H1 (cell line): ENCODE measurements at regions not wholly inside any gene's neighbourhood (a gene's known extent, or its start where the extent isn't known, plus 50 kb on each side); places are given as distances from the start of the nearest gene placed in this dataset.

Experiments used
- CTCF ChIA-PET: fragments of 300-600 bp; sonication (Branson Sonifier 250); formaldehyde crosslinking; loops from one replicate; lab custom pipeline; 2021; ENCODE audit not compliant: partially characterized antibody; lab: Charles Lee
- POLR2A ChIA-PET: fragments of 300-600 bp; sonication (Branson Sonifier 250); formaldehyde crosslinking; loops from one replicate; lab custom pipeline; 2021; ENCODE audit warnings: inconsistent platforms; ENCODE audit not compliant: partially characterized antibody; lab: Charles Lee
- DNase-seq, 2 experiments: peaks; one replicate each; pipeline versions ENCODE4 v3.0.0 to v3.0.0-alpha.2; 2010 to 2022; ENCODE audit warnings: low spot score in 2 of 2, low read depth in 1 of 2, mixed read lengths in 1 of 2
- FAIRE-seq: peaks from 2 replicates; lab custom pipeline; 2011; peaks lifted over from hg19 to GRCh38; lab: Jason Lieb, UNC
- H2AFZ ChIP-seq: 2 replicates; pipeline ENCODE4 v1.8.1; 2012; ENCODE audit warnings: low read length, inconsistent platforms
- H2AK5ac ChIP-seq: 2 replicates; pipeline ENCODE4 v1.6.1; 2013; ENCODE audit warnings: low read depth, low read length
- H2BK120ac ChIP-seq: replicated peaks from 2 replicates; pipeline ENCODE3; 2013; ENCODE audit warnings: low read depth, low read length, inconsistent platforms
- H2BK12ac ChIP-seq: 2 replicates; pipeline ENCODE4 v1.6.1; 2013; ENCODE audit warnings: low read depth, low read length
- H2BK15ac ChIP-seq: 2 replicates; pipeline ENCODE4 v1.6.1; 2013; ENCODE audit warnings: low read length
- H2BK20ac ChIP-seq: 2 replicates; pipeline ENCODE4 v1.6.1; 2013; ENCODE audit warnings: low read length
- H2BK5ac ChIP-seq: 2 replicates; pipeline ENCODE4 v1.6.1; 2013; ENCODE audit warnings: low read depth, low read length
- H3K14ac ChIP-seq: 2 replicates; pipeline ENCODE4 v1.6.1; 2013; ENCODE audit warnings: inconsistent platforms; ENCODE audit not compliant: insufficient read length
- H3K18ac ChIP-seq: 2 replicates; pipeline ENCODE4 v1.6.1; 2013; ENCODE audit warnings: low read length; ENCODE audit errors: extremely low read depth
- H3K23ac ChIP-seq: 2 replicates; pipeline ENCODE4 v1.6.1; 2013; ENCODE audit warnings: inconsistent platforms; ENCODE audit not compliant: insufficient read length
- H3K23me2 ChIP-seq: 2 replicates; pipeline ENCODE4 v1.6.1; 2013; ENCODE audit warnings: low read depth, low read length
- H3K27ac ChIP-seq: 2 replicates; pipeline ENCODE4 v1.6.1; 2011; ENCODE audit warnings: low read depth, low read length, inconsistent platforms
- H3K27me3 ChIP-seq, 4 experiments: replicated peaks in 1 of 4; 1 replicate in 1 of 4; 2 replicates in 3 of 4; pipeline versions ENCODE4 v1.6.1 to v1.8.1; 2011 to 2013; ENCODE audit warnings: low read length in 3 of 4, mild to moderate bottlenecking in 3 of 4, inconsistent platforms in 2 of 4, mixed read lengths in 2 of 4, moderate library complexity in 1 of 4; ENCODE audit not compliant: control insufficient read depth in 3 of 4, insufficient read depth in 3 of 4; ENCODE audit errors: extremely low read depth in 1 of 4
- H3K36me3 ChIP-seq, 4 experiments: 2 replicates each; pipeline versions ENCODE4 v1.6.1 to v1.8.1; 2011 to 2013; ENCODE audit warnings: mild to moderate bottlenecking in 4 of 4, low read length in 3 of 4, moderate library complexity in 2 of 4, control low read depth in 1 of 4, inconsistent platforms in 1 of 4; ENCODE audit not compliant: insufficient read depth in 4 of 4, control insufficient read depth in 2 of 4
- H3K4ac ChIP-seq: replicated peaks from 2 replicates; pipeline ENCODE3; 2013; ENCODE audit warnings: low read length, low read depth, mixed read lengths, inconsistent platforms; ENCODE audit not compliant: insufficient read length
- H3K4me1 ChIP-seq, 4 experiments: replicated peaks in 1 of 4; 1 replicate in 1 of 4; 2 replicates in 3 of 4; pipeline versions ENCODE4 v1.6.1 to v1.8.1; 2011 to 2013; ENCODE audit warnings: low read length in 3 of 4, inconsistent platforms in 2 of 4, mixed read lengths in 1 of 4; ENCODE audit not compliant: insufficient read depth in 4 of 4, control insufficient read depth in 3 of 4
- H3K4me2 ChIP-seq, 2 experiments: 2 replicates each; pipeline versions ENCODE4 v1.6.1 to v1.8.1; 2011 to 2013; ENCODE audit warnings: low read depth in 2 of 2, low read length in 2 of 2, control low read depth in 1 of 2, inconsistent platforms in 1 of 2, mild to moderate bottlenecking in 1 of 2; ENCODE audit not compliant: insufficient read depth in 1 of 2
- H3K4me3 ChIP-seq, 4 experiments: fragments of 200-600, 300-600 bp in 1 of 4; sonication (generic), shearing (Covaris generic), sonication (Bioruptor Twin) in 1 of 4; 2 replicates each; pipeline versions ENCODE4 v1.5.1 to v1.8.1; 2011 to 2016; ENCODE audit warnings: low read length in 4 of 4, low read depth in 3 of 4, control low read depth in 2 of 4, inconsistent platforms in 2 of 4, mild to moderate bottlenecking in 2 of 4, mixed read lengths in 1 of 4, moderate library complexity in 1 of 4; ENCODE audit not compliant: insufficient read depth in 2 of 4; ENCODE audit errors: extremely low read depth in 1 of 4
- H3K56ac ChIP-seq: replicated peaks from 2 replicates; pipeline ENCODE3; 2013; ENCODE audit warnings: low read depth, mild to moderate bottlenecking, mixed read lengths, low read length, inconsistent platforms; ENCODE audit not compliant: insufficient read length
- H3K79me1 ChIP-seq: 2 replicates; pipeline ENCODE4 v1.6.1; 2013; ENCODE audit warnings: low read depth, low read length, control low read depth
- H3K79me2 ChIP-seq, 2 experiments: 2 replicates each; pipeline versions ENCODE4 v1.6.1 to v1.8.1; 2012 to 2013; ENCODE audit warnings: low read length in 2 of 2, mild to moderate bottlenecking in 2 of 2, inconsistent platforms in 1 of 2; ENCODE audit not compliant: insufficient read depth in 2 of 2, control insufficient read depth in 1 of 2
- H3K9ac ChIP-seq, 4 experiments: replicated peaks in 1 of 4; 1 replicate in 1 of 4; 2 replicates in 3 of 4; pipeline versions ENCODE4 v1.6.1 to v1.8.1; 2011 to 2013; ENCODE audit warnings: low read depth in 3 of 4, low read length in 3 of 4, control low read depth in 2 of 4, mild to moderate bottlenecking in 2 of 4, moderate library complexity in 2 of 4, inconsistent platforms in 1 of 4; ENCODE audit errors: extremely low read depth in 1 of 4
- H3K9me3 ChIP-seq, 2 experiments: 2 replicates each; pipeline versions ENCODE4 v1.6.1 to v1.8.1; 2012 to 2013; ENCODE audit warnings: mild to moderate bottlenecking in 2 of 2, moderate library complexity in 2 of 2, control low read depth in 1 of 2, inconsistent platforms in 1 of 2, low read depth in 1 of 2, low read length in 1 of 2, mixed read lengths in 1 of 2; ENCODE audit not compliant: insufficient read depth in 2 of 2
- H4K20me1 ChIP-seq, 2 experiments: replicated peaks in 1 of 2; 2 replicates each; pipeline versions ENCODE3 to v1.8.1; 2011 to 2013; ENCODE audit warnings: inconsistent platforms in 2 of 2, low read length in 2 of 2, mild to moderate bottlenecking in 1 of 2; ENCODE audit not compliant: insufficient read depth in 2 of 2, control insufficient read depth in 1 of 2
- H4K5ac ChIP-seq: 2 replicates; pipeline ENCODE4 v1.6.1; 2013; ENCODE audit warnings: low read length, low read depth, mixed read lengths, inconsistent platforms; ENCODE audit not compliant: insufficient read length
- H4K8ac ChIP-seq: 2 replicates; pipeline ENCODE4 v1.8.0; 2013; ENCODE audit warnings: mild to moderate bottlenecking, moderate library complexity, low read length, inconsistent platforms; ENCODE audit not compliant: insufficient read depth; ENCODE audit errors: extremely low read depth
- H4K91ac ChIP-seq: replicated peaks from 2 replicates; pipeline ENCODE3; 2013; ENCODE audit warnings: low read length, mixed read lengths, inconsistent platforms; ENCODE audit not compliant: insufficient read length
- CBX8 ChIP-seq: fragments of 300-800, 300-1000 bp; sonication (generic); IDR thresholded peaks from 2 replicates; pipeline ENCODE4 v1.7.1; 2016; ENCODE audit warnings: low read depth, low read length, borderline replicate concordance
- NANOG ChIP-seq: IDR thresholded peaks from 2 replicates; pipeline ENCODE4 v1.6.1; 2011; ENCODE audit warnings: low read length, low read depth, mild to moderate bottlenecking, inconsistent platforms; ENCODE audit not compliant: insufficient read depth, poor library complexity, severe bottlenecking
- PHF8 ChIP-seq: fragments of 200-600 bp; sonication (generic); conservative IDR thresholded peaks from 2 replicates; pipeline ENCODE4 v1.7.1; 2012; ENCODE audit warnings: low read depth, mild to moderate bottlenecking, inconsistent platforms, low read length, moderate library complexity
- RNF2 ChIP-seq: fragments of 200-900, 300-1000 bp; sonication (generic); IDR thresholded peaks from 2 replicates; pipeline ENCODE4 v1.7.1; 2016; ENCODE audit warnings: borderline replicate concordance, low read depth, mild to moderate bottlenecking, antibody characterized with exemption, low read length; ENCODE audit not compliant: poor library complexity, severe bottlenecking; ENCODE audit errors: missing control alignments
- RXRA ChIP-seq: IDR thresholded peaks from 2 replicates; pipeline ENCODE4 v1.6.1; 2011; ENCODE audit warnings: low read depth, mild to moderate bottlenecking, low read length, moderate library complexity; ENCODE audit not compliant: insufficient read depth
- TCF12 ChIP-seq: IDR thresholded peaks from 2 replicates; pipeline ENCODE4 v1.6.1; 2011; ENCODE audit warnings: low read depth, mild to moderate bottlenecking, low read length
- WGBS, 2 experiments: shearing (Covaris generic) in 1 of 2; methylation state at CpG; one replicate each; pipeline versions ENCODE4 v1.1.6 to v1.1.7; 2013 to 2015; ENCODE audit warnings: low lambda C conversion rate in 2 of 2, mixed read lengths in 2 of 2, inconsistent platforms in 1 of 2, low coverage in 1 of 2, missing lambda C conversion rate in 1 of 2; ENCODE audit not compliant: insufficient replicate concordance in 2 of 2, insufficient coverage in 1 of 2, insufficient read length in 1 of 2; ENCODE audit errors: extremely low coverage in 1 of 2, missing lambda C conversion rate in 1 of 2; 5-methylcytosine and 5-hydroxymethylcytosine counted together

GRCh38 chr5:125659316-125660023 lies 763.7 kb upstream of the GRAMD2B start:
- peak overlapping the region; percentile 13 to 23; a peak in 1 of 4 replicates for H3K4me2 ChIP-seq
- no peak overlapping the region for H4K8ac ChIP-seq
- TF ChIP-seq CBX8 (no peak), RNF2 (no peak), TCF12 (0 out of 2 replicates have a peak, but pooled peaks have one; percentile 7), PHF8 (no peak), NANOG (peak; percentile 75), RXRA (peak; percentile 16; the same call in 1 of the 2 replicates)
- peaks cover 0 to 1% (median 0%) of the 10 kb centered on the region in 4 experiments; a peak in 1 of 7 replicates for H3K27me3 ChIP-seq
- no peaks in the 10 kb centered on the region for H3K79me1 ChIP-seq
- no peaks in the 10 kb centered on the region for H4K20me1 ChIP-seq
- H3K4ac ChIP-seq: no peak overlapping the region
- H3K36me3 ChIP-seq: no peaks in the 10 kb centered on the region
- no peak overlapping the region for H2BK5ac ChIP-seq
- H3K18ac ChIP-seq: no peak overlapping the region
- H2AFZ ChIP-seq: no peak overlapping the region
- H2BK12ac ChIP-seq: no peak overlapping the region
- no peak overlapping the region for H3K23ac ChIP-seq
- peaks cover 0 to 8% (median 5%) of the 10 kb centered on the region in 4 experiments; a peak in 2 of 7 replicates for H3K4me1 ChIP-seq
- H3K56ac ChIP-seq: no peak overlapping the region
- H3K14ac ChIP-seq: no peak overlapping the region
- H2BK20ac ChIP-seq: no peak overlapping the region
- peak; percentile 82 for FAIRE-seq
- H3K23me2 ChIP-seq: no peaks in the 10 kb centered on the region
- H3K9ac ChIP-seq: no peak overlapping the region
- ChIA-PET POLR2A (no interaction called here), CTCF (interaction anchor here (1.2 kb wide), 1 partner anchor 70 kb away, joined by 3 read pairs; no protein-coding TSS in a partner anchor)
- no peak overlapping the region; a peak in 1 of 8 replicates for H3K4me3 ChIP-seq
- no peak overlapping the region for H2BK120ac ChIP-seq
- no peak overlapping the region for H2AK5ac ChIP-seq
- no peak overlapping the region for H3K27ac ChIP-seq
- no peak overlapping the region for H2BK15ac ChIP-seq
- H4K5ac ChIP-seq: no peak overlapping the region
- no peaks in the 10 kb centered on the region for H3K79me2 ChIP-seq
- peaks cover 0 to 5% of the 10 kb centered on the region in 2 experiments; a peak in 1 of 4 replicates for H3K9me3 ChIP-seq
- WGBS, 2 experiments: 20% methylated on average over 2 of the region's 2 CpGs; no CpG with 5 or more reads in 1 of the 2 experiments
- no peak for DNase-seq
- no peak overlapping the region for H4K91ac ChIP-seq
